CD14-positive monocyte (primary cell): ENCODE measurements at regions not wholly inside any gene's neighbourhood (a gene's known extent, or its start where the extent isn't known, plus 50 kb on each side); places are given as distances from the start of the nearest gene placed in this dataset.
"Not testable (repeated sequence)": the region's sequence is repeated elsewhere in the genome, so short reads cannot be mapped to it uniquely, and the experiment has no call there.

Experiments used
- DNase-seq, 3 donors: peaks; one replicate each; pipeline ENCODE4 v3.0.0-alpha.2; 2011 to 2022
- H2AFZ ChIP-seq: 2 replicates; pipeline ENCODE4 v1.6.0; 2012; ENCODE audit warnings: mild to moderate bottlenecking, low read depth, low read length, inconsistent platforms; ENCODE audit not compliant: insufficient read depth, poor library complexity, severe bottlenecking
- H3K27ac ChIP-seq, 2 donors: 1 replicate in 1 of 2; 2 replicates in 1 of 2; pipeline ENCODE4 v1.5.1; 2012 to 2013; ENCODE audit warnings: low read length in 2 of 2, control low read depth in 1 of 2, inconsistent platforms in 1 of 2, low read depth in 1 of 2, mild to moderate bottlenecking in 1 of 2
- H3K27me3 ChIP-seq, 2 donors: one replicate each; pipeline versions ENCODE4 v1.6.0 to v1.6.1; 2011 to 2013; ENCODE audit warnings: low read length in 2 of 2; ENCODE audit not compliant: control insufficient read depth in 2 of 2, insufficient read depth in 2 of 2
- H3K36me3 ChIP-seq, 2 donors: replicated peaks in 1 of 2; 1 replicate in 1 of 2; 2 replicates in 1 of 2; pipeline versions ENCODE4 v1.5.1 to v1.6.1; 2012 to 2013; ENCODE audit warnings: low read length in 2 of 2, control low read depth in 1 of 2, inconsistent platforms in 1 of 2, mild to moderate bottlenecking in 1 of 2; ENCODE audit not compliant: insufficient read depth in 2 of 2, control insufficient read depth in 1 of 2
- H3K4me1 ChIP-seq, 2 donors: 1 replicate in 1 of 2; 2 replicates in 1 of 2; pipeline versions ENCODE4 v1.5.1 to v1.6.1; 2012 to 2013; ENCODE audit warnings: low read length in 2 of 2, control low read depth in 1 of 2, inconsistent platforms in 1 of 2, mild to moderate bottlenecking in 1 of 2, moderate library complexity in 1 of 2; ENCODE audit not compliant: insufficient read depth in 2 of 2, control insufficient read depth in 1 of 2
- H3K4me2 ChIP-seq: replicated peaks from 2 replicates; pipeline ENCODE3; 2012; ENCODE audit warnings: low read length, moderate library complexity, mild to moderate bottlenecking; ENCODE audit not compliant: poor library complexity, severe bottlenecking; ENCODE audit errors: extremely low read depth
- H3K4me3 ChIP-seq, 3 experiments: fragments of 200-600 bp in 1 of 3; sonication (generic) in 1 of 3; replicated peaks in 1 of 3; 1 replicate in 2 of 3; 2 replicates in 1 of 3; pipeline ENCODE4 v1.5.1; 2011 to 2013; ENCODE audit warnings: low read length in 3 of 3, mild to moderate bottlenecking in 3 of 3, control low read depth in 2 of 3, low read depth in 2 of 3, inconsistent platforms in 1 of 3, moderate library complexity in 1 of 3
- H3K79me2 ChIP-seq: 2 replicates; pipeline ENCODE4 v1.6.0; 2012; ENCODE audit warnings: mild to moderate bottlenecking, control low read depth, inconsistent platforms, low read length, moderate library complexity; ENCODE audit not compliant: insufficient read depth
- H3K9ac ChIP-seq: 2 replicates; pipeline ENCODE4 v1.6.0; 2017; ENCODE audit warnings: low read length, mild to moderate bottlenecking; ENCODE audit not compliant: insufficient read depth, poor library complexity, severe bottlenecking
- H3K9me3 ChIP-seq, 2 donors: replicated peaks in 1 of 2; 1 replicate in 1 of 2; 2 replicates in 1 of 2; pipeline versions ENCODE4 v1.5.1 to v1.6.1; 2012 to 2013; ENCODE audit warnings: low read length in 2 of 2, control low read depth in 1 of 2; ENCODE audit not compliant: control insufficient read depth in 1 of 2, insufficient read depth in 1 of 2
- H4K20me1 ChIP-seq: 2 replicates; pipeline ENCODE4 v1.6.0; 2012; ENCODE audit warnings: mild to moderate bottlenecking, low read length, control low read depth, moderate library complexity; ENCODE audit not compliant: insufficient read depth
- H3K27ac Mint-ChIP-seq, 7 donors: one replicate each; pipeline ENCODE4 v1.8.0; 2020; ENCODE audit warnings: mild to moderate bottlenecking in 7 of 7, mixed read lengths in 7 of 7, moderate library complexity in 6 of 7, inconsistent platforms in 2 of 7
- H3K27me3 Mint-ChIP-seq, 3 donors: one replicate each; pipeline ENCODE4 v1.8.0; 2021 to 2022; ENCODE audit warnings: low read depth in 3 of 3, mild to moderate bottlenecking in 3 of 3, mixed read lengths in 3 of 3, moderate library complexity in 3 of 3, inconsistent platforms in 1 of 3
- H3K36me3 Mint-ChIP-seq, 2 donors: one replicate each; pipeline ENCODE4 v1.8.0; 2020; ENCODE audit warnings: mixed read lengths in 2 of 2, inconsistent platforms in 1 of 2, mild to moderate bottlenecking in 1 of 2
- H3K4me1 Mint-ChIP-seq: one replicate; pipeline ENCODE4 v1.8.0; 2020; ENCODE audit warnings: mild to moderate bottlenecking, mixed read lengths
- H3K4me3 Mint-ChIP-seq, 2 donors: one replicate each; pipeline ENCODE4 v1.8.0; 2020; ENCODE audit warnings: mild to moderate bottlenecking in 2 of 2, mixed read lengths in 2 of 2, moderate library complexity in 1 of 2
- H3K9me3 Mint-ChIP-seq, 7 donors: one replicate each; pipeline ENCODE4 v1.8.0; 2020 to 2022; ENCODE audit warnings: mixed read lengths in 7 of 7, mild to moderate bottlenecking in 6 of 7, moderate library complexity in 6 of 7, inconsistent platforms in 2 of 7
- WGBS: methylation state at CpG from one replicate; pipeline ENCODE4 v1.1.5; 2013; ENCODE audit warnings: missing lambda C conversion rate; ENCODE audit not compliant: insufficient coverage; 5-methylcytosine and 5-hydroxymethylcytosine counted together
- intact Hi-C, 2 donors: fragments of 100-400 bp; cut with micrococcal nuclease; formaldehyde crosslinking; loops; one replicate each; pipeline versions ENCODE4 v1.15.0 to v1.15.1; 2023

- H3K4me1 Mint-ChIP-seq, H3K4me1 ChIP-seq, H3K9me3 ChIP-seq, H3K36me3 Mint-ChIP-seq, H4K20me1 ChIP-seq, H3K4me3 ChIP-seq, H3K9me3 Mint-ChIP-seq, H3K4me2 ChIP-seq, H3K27me3 ChIP-seq, H3K4me3 Mint-ChIP-seq, H3K9ac ChIP-seq, DNase-seq, H3K79me2 ChIP-seq, intact Hi-C loops, H2AFZ ChIP-seq, H3K36me3 ChIP-seq, H3K27ac ChIP-seq, H3K27ac Mint-ChIP-seq, H3K27me3 Mint-ChIP-seq: not testable (repeated sequence)
- no CpG with 5 or more reads among the region's 2 CpGs for WGBS
Measured at GRCh38 chr1:144026022-144026421, 54.2 kb upstream of the FAM72C start.

GRCh38 chr1:144021690-144022384 is 50.1 kb upstream of the FAM72C start:
- H3K36me3 ChIP-seq, H2AFZ ChIP-seq, H4K20me1 ChIP-seq, intact Hi-C loops, H3K79me2 ChIP-seq, DNase-seq, H3K4me3 ChIP-seq, H3K9ac ChIP-seq, H3K4me1 Mint-ChIP-seq, H3K9me3 Mint-ChIP-seq, H3K4me2 ChIP-seq, H3K27ac Mint-ChIP-seq, H3K4me3 Mint-ChIP-seq, H3K27ac ChIP-seq, H3K9me3 ChIP-seq, H3K4me1 ChIP-seq, H3K36me3 Mint-ChIP-seq, H3K27me3 ChIP-seq, H3K27me3 Mint-ChIP-seq: not testable (repeated sequence)
- no CpG with 5 or more reads among the region's 5 CpGs for WGBS
